ENCODE measurements at regions not wholly inside any gene's neighbourhood (a gene's known extent, or its start where the extent isn't known, plus 50 kb on each side); places are given as distances from the start of the nearest gene placed in this dataset.

- Histone ChIP-seq H3K9me3 (no peaks in the 10 kb centered on the region), H3K27ac (no peak overlapping the region), H3K36me3 (no peaks in the 10 kb centered on the region), H3K27me3 (replicated peaks; ENCODE audit: insufficient read depth) (no peaks in the 10 kb centered on the region), H3K4me1 (replicated peaks) (no peaks in the 10 kb centered on the region), H3K4me3 (no peak overlapping the region)
- intact Hi-C loops (cut with DNase I) = no loop called here
- no peak for DNase-seq (ENCODE audit: low spot score)
- no peak for TF ChIP-seq CTCF (IDR thresholded peaks at IDR 0.05)
- no peak for TF ChIP-seq POLR2AphosphoS5 (IDR thresholded peaks at IDR 0.05)
- no peak for TF ChIP-seq POLR2A (IDR thresholded peaks at IDR 0.05)
- 41% methylated on average over 2 of the region's 2 CpGs for WGBS
Observed at GRCh38 chr13:79919091-79919490, 421.8 kb downstream of the SPRY2 start.

GRCh38 chr13:79918620-79919019, 422.3 kb downstream of the SPRY2 start:
- Histone ChIP-seq H3K9me3 (no peaks in the 10 kb centered on the region), H3K4me1 (replicated peaks) (no peaks in the 10 kb centered on the region), H3K27me3 (replicated peaks; ENCODE audit: insufficient read depth) (no peaks in the 10 kb centered on the region), H3K36me3 (no peaks in the 10 kb centered on the region), H3K4me3 (no peak overlapping the region), H3K27ac (no peak overlapping the region)
- 20% methylated on average over 3 of the region's 3 CpGs for WGBS
- intact Hi-C loops (cut with DNase I) = no loop called here
- no peak for DNase-seq (ENCODE audit: low spot score)
- no peak for TF ChIP-seq POLR2A (IDR thresholded peaks at IDR 0.05)
- no peak for TF ChIP-seq POLR2AphosphoS5 (IDR thresholded peaks at IDR 0.05)

- no peaks in the 10 kb centered on the region for H3K4me1 ChIP-seq (replicated peaks)
- no peak overlapping the region for H3K4me3 ChIP-seq
- no peaks in the 10 kb centered on the region for H3K36me3 ChIP-seq
- intact Hi-C loops (cut with DNase I) = no loop called here
- DNase-seq (ENCODE audit: low spot score) = no peak
- TF ChIP-seq POLR2A (IDR thresholded peaks at IDR 0.05) (no peak), CTCF (IDR thresholded peaks at IDR 0.05) (no peak), POLR2AphosphoS5 (IDR thresholded peaks at IDR 0.05) (no peak)
- H3K27me3 ChIP-seq (replicated peaks; ENCODE audit: insufficient read depth) = no peaks in the 10 kb centered on the region
- H3K27ac ChIP-seq = no peak overlapping the region
- WGBS = 93% methylated on average over 3 of the region's 3 CpGs
- no peaks in the 10 kb centered on the region for H3K9me3 ChIP-seq
Observed at GRCh38 chr13:79917628-79918027, 423.3 kb downstream of the SPRY2 start.

GRCh38 chr13:79915114-79915811, 425.7 kb downstream of the SPRY2 start:
- no peaks in the 10 kb centered on the region for H3K36me3 ChIP-seq
- H3K4me3 ChIP-seq = no peak overlapping the region
- no peak overlapping the region for H3K27ac ChIP-seq
- H3K27me3 ChIP-seq (replicated peaks; ENCODE audit: insufficient read depth) = no peaks in the 10 kb centered on the region
- TF ChIP-seq POLR2A (IDR thresholded peaks at IDR 0.05) (no peak), CTCF (IDR thresholded peaks at IDR 0.05) (no peak), POLR2AphosphoS5 (IDR thresholded peaks at IDR 0.05) (no peak)
- intact Hi-C loops (cut with DNase I) = no loop called here
- no peak for DNase-seq (ENCODE audit: low spot score)
- 71% methylated on average over 7 of the region's 7 CpGs for WGBS
- H3K9me3 ChIP-seq = no peaks in the 10 kb centered on the region
- H3K4me1 ChIP-seq (replicated peaks) = no peaks in the 10 kb centered on the region

- 98% methylated on average over 1 of the region's 1 CpG for WGBS
- intact Hi-C loops (cut with DNase I) = no loop called here
- Histone ChIP-seq H3K4me3 (no peak overlapping the region), H3K27ac (no peak overlapping the region), H3K36me3 (no peaks in the 10 kb centered on the region), H3K9me3 (no peaks in the 10 kb centered on the region), H3K4me1 (replicated peaks) (no peaks in the 10 kb centered on the region), H3K27me3 (replicated peaks; ENCODE audit: insufficient read depth) (no peaks in the 10 kb centered on the region)
- TF ChIP-seq CTCF (IDR thresholded peaks at IDR 0.05) = no peak
- no peak for TF ChIP-seq POLR2AphosphoS5 (IDR thresholded peaks at IDR 0.05)
- no peak for TF ChIP-seq POLR2A (IDR thresholded peaks at IDR 0.05)
- no peak for DNase-seq (ENCODE audit: low spot score)
Observed at GRCh38 chr13:79913141-79913827, 427.6 kb downstream of the SPRY2 start.

Measured in prostate gland (tissue), 2 donors.